ENCODE measurements at regions not wholly inside any gene's neighbourhood (a gene's known extent, or its start where the extent isn't known, plus 50 kb on each side); places are given as distances from the start of the nearest gene placed in this dataset.
"Not testable (repeated sequence)": the region's sequence is repeated elsewhere in the genome, so short reads cannot be mapped to it uniquely, and the experiment has no call there.

DNA sequence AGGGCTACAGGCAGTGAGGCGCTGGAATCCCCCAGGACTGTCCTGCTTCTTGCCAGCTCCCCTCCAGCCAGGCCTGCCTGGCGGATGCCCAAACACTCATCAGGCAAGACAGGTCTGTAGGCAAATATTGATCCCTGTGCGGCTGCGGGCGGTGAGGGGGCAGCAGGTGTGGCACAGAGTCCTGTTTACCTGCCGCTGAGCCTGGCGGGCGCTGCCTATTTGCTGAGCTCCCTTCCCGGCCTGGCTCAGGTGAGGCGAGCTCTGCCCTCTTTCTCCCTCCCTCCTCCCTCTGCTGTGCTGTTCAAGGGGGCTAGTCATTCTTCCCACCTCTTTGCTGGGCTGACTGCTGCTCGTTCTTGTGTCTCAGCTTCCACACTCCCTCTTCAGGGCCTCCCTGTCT is 71.5 kb downstream of the PROP1 start:
- CTCF ChIA-PET; H3K27me3 ChIP-seq (replicated peaks; ENCODE audit: insufficient read depth, low read depth, low read length, poor library complexity); H3K27ac ChIP-seq (ENCODE audit: low read depth, low read length, poor library complexity, severe bottlenecking); POLR2A ChIA-PET (ENCODE audit: low non-redundant PET); DNase-seq (ENCODE audit: low spot score); BruUV-seq (replicated peaks); H3K4me1 ChIP-seq (ENCODE audit: insufficient read depth, low read length, poor library complexity, severe bottlenecking); H3K36me3 ChIP-seq (ENCODE audit: insufficient read depth, low read length, poor library complexity, severe bottlenecking); H3K4me3 ChIP-seq (ENCODE audit: low read depth, low read length, poor library complexity, severe bottlenecking); intact Hi-C loops (cut with micrococcal nuclease; ENCODE audit: unreplicated experiment); H3K9me3 ChIP-seq (ENCODE audit: low read depth, low read length, poor library complexity, severe bottlenecking): not testable (repeated sequence)

- H3K27me3 ChIP-seq (replicated peaks; ENCODE audit: insufficient read depth, low read depth, low read length, poor library complexity); intact Hi-C loops (cut with micrococcal nuclease; ENCODE audit: unreplicated experiment); CTCF ChIA-PET: not testable (repeated sequence)
Observed at GRCh38 chr5:177923837-177924236, 72.2 kb downstream of the PROP1 start.

GRCh38 chr5:177923189-177923588 is 72.9 kb downstream of the PROP1 start:
- DNase-seq (ENCODE audit: low spot score); H3K9me3 ChIP-seq (ENCODE audit: low read depth, low read length, poor library complexity, severe bottlenecking); POLR2A ChIA-PET (ENCODE audit: low non-redundant PET); CTCF ChIA-PET; H3K27me3 ChIP-seq (replicated peaks; ENCODE audit: insufficient read depth, low read depth, low read length, poor library complexity); H3K27ac ChIP-seq (ENCODE audit: low read depth, low read length, poor library complexity, severe bottlenecking); BruUV-seq (replicated peaks); H3K4me1 ChIP-seq (ENCODE audit: insufficient read depth, low read length, poor library complexity, severe bottlenecking); intact Hi-C loops (cut with micrococcal nuclease; ENCODE audit: unreplicated experiment); H3K4me3 ChIP-seq (ENCODE audit: low read depth, low read length, poor library complexity, severe bottlenecking); H3K36me3 ChIP-seq (ENCODE audit: insufficient read depth, low read length, poor library complexity, severe bottlenecking): not testable (repeated sequence)

More at GRCh38 chr5:177923837-177924236, 72.2 kb downstream of the PROP1 start:
- DNase-seq (ENCODE audit: low spot score); H3K9me3 ChIP-seq (ENCODE audit: low read depth, low read length, poor library complexity, severe bottlenecking); H3K4me1 ChIP-seq (ENCODE audit: insufficient read depth, low read length, poor library complexity, severe bottlenecking); H3K4me3 ChIP-seq (ENCODE audit: low read depth, low read length, poor library complexity, severe bottlenecking); H3K27ac ChIP-seq (ENCODE audit: low read depth, low read length, poor library complexity, severe bottlenecking); H3K36me3 ChIP-seq (ENCODE audit: insufficient read depth, low read length, poor library complexity, severe bottlenecking); BruUV-seq (replicated peaks); POLR2A ChIA-PET (ENCODE audit: low non-redundant PET): not testable (repeated sequence)

DNA sequence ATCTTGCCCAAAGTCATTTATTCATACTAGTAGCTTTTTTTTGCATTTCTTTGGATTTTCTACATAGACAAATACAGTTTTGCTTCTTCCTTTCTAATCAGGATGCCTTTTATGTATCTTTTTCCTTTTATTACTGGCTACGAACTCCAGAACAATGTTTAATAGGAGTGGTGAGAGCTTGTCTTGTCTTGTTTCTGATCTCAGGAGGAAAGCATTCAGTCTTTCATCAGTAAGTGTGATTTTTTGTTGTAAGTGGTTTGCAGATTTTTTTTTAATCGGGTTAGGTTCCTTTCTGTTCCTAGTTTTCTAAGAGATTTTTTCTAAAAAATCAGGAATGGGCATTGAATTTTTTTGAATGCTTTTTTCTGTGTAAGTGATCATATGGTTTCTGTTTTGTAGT is 86.8 kb downstream of the PROP1 start:
- H3K27me3 ChIP-seq (replicated peaks; ENCODE audit: insufficient read depth, low read depth, low read length, poor library complexity); POLR2A ChIA-PET (ENCODE audit: low non-redundant PET); H3K36me3 ChIP-seq (ENCODE audit: insufficient read depth, low read length, poor library complexity, severe bottlenecking); H3K27ac ChIP-seq (ENCODE audit: low read depth, low read length, poor library complexity, severe bottlenecking); DNase-seq (ENCODE audit: low spot score); H3K9me3 ChIP-seq (ENCODE audit: low read depth, low read length, poor library complexity, severe bottlenecking); CTCF ChIA-PET; BruUV-seq (replicated peaks); H3K4me1 ChIP-seq (ENCODE audit: insufficient read depth, low read length, poor library complexity, severe bottlenecking); H3K4me3 ChIP-seq (ENCODE audit: low read depth, low read length, poor library complexity, severe bottlenecking); intact Hi-C loops (cut with micrococcal nuclease; ENCODE audit: unreplicated experiment): not testable (repeated sequence)

DNA sequence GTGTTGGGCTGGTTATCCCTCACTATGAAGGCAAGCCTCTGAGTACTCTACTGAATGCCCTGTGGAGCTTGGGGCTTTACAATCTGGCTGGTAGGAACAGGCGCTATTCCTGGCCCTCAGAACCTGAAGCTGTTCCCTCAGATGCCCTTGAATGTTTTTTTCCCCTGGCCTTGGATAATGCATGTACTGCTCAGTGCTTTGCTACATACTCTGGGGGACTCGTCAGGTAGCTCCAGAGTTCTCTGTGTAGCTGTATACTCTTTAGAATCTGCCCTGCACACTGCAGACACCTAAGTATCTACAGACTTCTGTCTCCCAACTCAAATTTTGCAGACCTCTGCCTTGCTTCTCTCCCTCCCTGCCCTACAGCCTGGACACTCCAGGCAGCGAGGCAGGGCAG is 93.2 kb downstream of the PROP1 start:
- BruUV-seq (replicated peaks); H3K27me3 ChIP-seq (replicated peaks; ENCODE audit: insufficient read depth, low read depth, low read length, poor library complexity); CTCF ChIA-PET; DNase-seq (ENCODE audit: low spot score); H3K27ac ChIP-seq (ENCODE audit: low read depth, low read length, poor library complexity, severe bottlenecking); intact Hi-C loops (cut with micrococcal nuclease; ENCODE audit: unreplicated experiment); H3K36me3 ChIP-seq (ENCODE audit: insufficient read depth, low read length, poor library complexity, severe bottlenecking); POLR2A ChIA-PET (ENCODE audit: low non-redundant PET); H3K4me3 ChIP-seq (ENCODE audit: low read depth, low read length, poor library complexity, severe bottlenecking); H3K9me3 ChIP-seq (ENCODE audit: low read depth, low read length, poor library complexity, severe bottlenecking); H3K4me1 ChIP-seq (ENCODE audit: insufficient read depth, low read length, poor library complexity, severe bottlenecking): not testable (repeated sequence)

DNA sequence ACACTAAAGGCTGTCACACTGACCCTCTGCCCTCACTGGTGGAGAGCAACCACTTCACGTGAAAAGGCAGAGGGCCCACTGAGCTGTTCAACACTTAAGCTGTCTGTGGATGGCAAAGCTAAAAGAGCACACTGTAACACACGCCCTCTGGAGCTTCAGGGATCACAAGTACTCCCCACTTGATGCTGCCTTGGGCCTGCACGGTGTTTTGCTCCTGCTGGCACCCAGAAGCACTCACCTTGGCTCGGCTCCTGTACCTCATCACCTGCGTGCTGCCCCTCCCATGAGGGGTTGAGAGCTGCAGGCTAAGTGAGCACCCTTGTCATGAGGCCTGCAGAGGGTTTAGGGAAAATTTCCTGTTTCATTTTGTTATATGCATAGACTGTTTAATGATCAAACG is 96.0 kb downstream of the PROP1 start:
- CTCF ChIA-PET, result not testable (repeated sequence)

GRCh38 chr5:177894681-177895453 is 101.2 kb downstream of the PROP1 start:
- POLR2A ChIA-PET (ENCODE audit: low non-redundant PET); DNase-seq (ENCODE audit: low spot score); CTCF ChIA-PET; H3K36me3 ChIP-seq (ENCODE audit: insufficient read depth, low read length, poor library complexity, severe bottlenecking); BruUV-seq (replicated peaks); H3K4me1 ChIP-seq (ENCODE audit: insufficient read depth, low read length, poor library complexity, severe bottlenecking); H3K4me3 ChIP-seq (ENCODE audit: low read depth, low read length, poor library complexity, severe bottlenecking); H3K9me3 ChIP-seq (ENCODE audit: low read depth, low read length, poor library complexity, severe bottlenecking); H3K27ac ChIP-seq (ENCODE audit: low read depth, low read length, poor library complexity, severe bottlenecking); intact Hi-C loops (cut with micrococcal nuclease; ENCODE audit: unreplicated experiment); H3K27me3 ChIP-seq (replicated peaks; ENCODE audit: insufficient read depth, low read depth, low read length, poor library complexity): not testable (repeated sequence)

More for the DNA sequence above, 96.0 kb downstream of the PROP1 start:
- BruUV-seq (replicated peaks); H3K9me3 ChIP-seq (ENCODE audit: low read depth, low read length, poor library complexity, severe bottlenecking); DNase-seq (ENCODE audit: low spot score); H3K4me3 ChIP-seq (ENCODE audit: low read depth, low read length, poor library complexity, severe bottlenecking); H3K36me3 ChIP-seq (ENCODE audit: insufficient read depth, low read length, poor library complexity, severe bottlenecking); H3K4me1 ChIP-seq (ENCODE audit: insufficient read depth, low read length, poor library complexity, severe bottlenecking); H3K27me3 ChIP-seq (replicated peaks; ENCODE audit: insufficient read depth, low read depth, low read length, poor library complexity); intact Hi-C loops (cut with micrococcal nuclease; ENCODE audit: unreplicated experiment); H3K27ac ChIP-seq (ENCODE audit: low read depth, low read length, poor library complexity, severe bottlenecking); POLR2A ChIA-PET (ENCODE audit: low non-redundant PET): not testable (repeated sequence)

DNA sequence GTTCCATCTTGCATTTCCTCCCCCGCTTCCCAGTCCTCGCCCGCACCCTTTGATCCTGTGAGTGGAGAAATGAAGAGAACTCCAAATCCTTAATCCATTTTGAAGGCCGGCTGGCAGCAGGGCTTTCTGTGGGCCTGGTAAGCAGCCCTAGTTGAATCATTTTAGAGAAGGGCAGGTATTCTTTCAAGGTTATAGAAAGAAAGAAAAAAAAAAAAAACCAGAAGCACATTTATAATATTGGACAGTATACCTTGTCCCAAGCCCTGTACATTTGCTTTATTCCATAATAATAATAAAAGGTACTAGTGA is 103.7 kb downstream of the PROP1 start:
- DNase-seq (ENCODE audit: low spot score); H3K27me3 ChIP-seq (replicated peaks; ENCODE audit: insufficient read depth, low read depth, low read length, poor library complexity); H3K36me3 ChIP-seq (ENCODE audit: insufficient read depth, low read length, poor library complexity, severe bottlenecking); POLR2A ChIA-PET (ENCODE audit: low non-redundant PET); intact Hi-C loops (cut with micrococcal nuclease; ENCODE audit: unreplicated experiment); BruUV-seq (replicated peaks); H3K4me1 ChIP-seq (ENCODE audit: insufficient read depth, low read length, poor library complexity, severe bottlenecking); CTCF ChIA-PET; H3K9me3 ChIP-seq (ENCODE audit: low read depth, low read length, poor library complexity, severe bottlenecking); H3K4me3 ChIP-seq (ENCODE audit: low read depth, low read length, poor library complexity, severe bottlenecking); H3K27ac ChIP-seq (ENCODE audit: low read depth, low read length, poor library complexity, severe bottlenecking): not testable (repeated sequence)
